HG03025 (cell line): ENCODE measurements at regions not wholly inside any gene's neighbourhood (a gene's known extent, or its start where the extent isn't known, plus 50 kb on each side); places are given as distances from the start of the nearest gene placed in this dataset.
"Not testable (repeated sequence)": the region's sequence is repeated elsewhere in the genome, so short reads cannot be mapped to it uniquely, and the experiment has no call there.

Source experiments
- ATAC-seq: cut with Tn5 transposase; IDR thresholded peaks from one replicate; pipeline ENCODE4 v1.9.1; 2021; ENCODE audit warnings: mild to moderate bottlenecking, moderate library complexity; ENCODE audit not compliant: unreplicated experiment, low FRiP score

GRCh38 chr3:182425926-182426718, 367.2 kb upstream of the ATP11B start:
- ATAC-seq, result not testable (repeated sequence)

GRCh38 chr3:182431972-182432371, 361.3 kb upstream of the ATP11B start:
- not testable (repeated sequence) for ATAC-seq

GRCh38 chr3:182435860-182436259, 357.4 kb upstream of the ATP11B start:
- no peak for ATAC-seq

- no peak for ATAC-seq
Observed at GRCh38 chr3:182436547-182436946, 356.8 kb upstream of the ATP11B start.

GRCh38 chr3:182438398-182438797, 354.9 kb upstream of the ATP11B start:
- ATAC-seq, result no peak

GRCh38 chr3:182440101-182440500, 353.2 kb upstream of the ATP11B start:
- no peak for ATAC-seq

- no peak for ATAC-seq
Observed at GRCh38 chr3:182445576-182445975, 347.7 kb upstream of the ATP11B start.

GRCh38 chr3:182450942-182451787, 342.1 kb upstream of the ATP11B start:
- no peak for ATAC-seq

GRCh38 chr3:182451871-182452270, 341.4 kb upstream of the ATP11B start:
- no peak for ATAC-seq

GRCh38 chr3:182455011-182455410, 338.3 kb upstream of the ATP11B start:
- no peak for ATAC-seq

GRCh38 chr3:182460303-182460702, 333.0 kb upstream of the ATP11B start:
- ATAC-seq, result no peak

GRCh38 chr3:182462152-182462551, 331.2 kb upstream of the ATP11B start:
- ATAC-seq, result no peak

- no peak for ATAC-seq
Observed at GRCh38 chr3:182464513-182465145, 328.7 kb upstream of the ATP11B start.

GRCh38 chr3:182465301-182466185, 327.8 kb upstream of the ATP11B start:
- ATAC-seq, result no peak

GRCh38 chr3:182469086-182469485, 324.2 kb upstream of the ATP11B start:
- no peak for ATAC-seq

GRCh38 chr3:182470187-182470586, 323.1 kb upstream of the ATP11B start:
- ATAC-seq, result no peak

GRCh38 chr3:182473191-182473710, 320.1 kb upstream of the ATP11B start:
- ATAC-seq, result no peak

- no peak for ATAC-seq
Observed at GRCh38 chr3:182478369-182478768, 314.9 kb upstream of the ATP11B start.

GRCh38 chr3:182479419-182480336, 313.6 kb upstream of the ATP11B start:
- no peak for ATAC-seq
